HEK293T (cell line): ENCODE measurements at regions not wholly inside any gene's neighbourhood (a gene's known extent, or its start where the extent isn't known, plus 50 kb on each side); places are given as distances from the start of the nearest gene placed in this dataset.

ENCODE experiments used
- CTCF ChIA-PET: fragments of 350-600 bp; formaldehyde crosslinking; extraction: SDS; loops from one replicate; lab custom pipeline; 2021; ENCODE audit warnings: antibody characterized with exemption, inconsistent platforms; lab: Yijun Ruan, JAX
- POLR2A ChIA-PET: fragments of 350-600 bp; formaldehyde crosslinking; extraction: SDS; loops from one replicate; lab custom pipeline; 2020; ENCODE audit warnings: antibody characterized with exemption, inconsistent platforms; lab: Yijun Ruan, JAX
- DNase-seq: peaks from one replicate; pipeline ENCODE4 v3.0.0; 2012; ENCODE audit warnings: mixed read lengths; ENCODE audit errors: extremely low spot score
- ARNT ChIP-seq: fragments of 450-650 bp; IDR thresholded peaks from 2 replicates; pipeline ENCODE4 v1.6.1; 2017; ENCODE audit warnings: mild to moderate bottlenecking
- BHLHE40 ChIP-seq: fragments of 450-650 bp; IDR thresholded peaks from 2 replicates; pipeline ENCODE4 v1.6.1; 2016; ENCODE audit warnings: mild to moderate bottlenecking, moderate library complexity, borderline replicate concordance
- CTBP1 ChIP-seq: fragments of 450-650 bp; IDR thresholded peaks from 2 replicates; pipeline ENCODE4 v1.6.1; 2016; ENCODE audit warnings: borderline replicate concordance
- ELF4 ChIP-seq: fragments of 450-650 bp; IDR thresholded peaks from 2 replicates; pipeline ENCODE4 v1.6.1; 2017; ENCODE audit warnings: antibody characterized with exemption
- FOXA1 ChIP-seq: fragments of 450-650 bp; IDR thresholded peaks from 2 replicates; pipeline ENCODE4 v1.6.1; 2016; ENCODE audit warnings: mild to moderate bottlenecking
- FOXK2 ChIP-seq: fragments of 450-650 bp; IDR thresholded peaks from 2 replicates; pipeline ENCODE4 v1.6.1; 2016; ENCODE audit warnings: mild to moderate bottlenecking
- FOXM1 ChIP-seq: fragments of 450-650 bp; IDR thresholded peaks from 2 replicates; pipeline ENCODE4 v1.6.1; 2017; ENCODE audit warnings: mild to moderate bottlenecking, borderline replicate concordance
- HDGF ChIP-seq: fragments of 450-650 bp; IDR thresholded peaks from 2 replicates; pipeline ENCODE4 v1.6.1; 2017; ENCODE audit warnings: antibody characterized with exemption, borderline replicate concordance
- L3MBTL2 ChIP-seq: fragments of 450-650 bp; conservative IDR thresholded peaks from 2 replicates; pipeline ENCODE4 v1.6.1; 2016; ENCODE audit warnings: mild to moderate bottlenecking
- LEF1 ChIP-seq: fragments of 450-650 bp; IDR thresholded peaks from 2 replicates; pipeline ENCODE4 v1.6.1; 2017; ENCODE audit warnings: mild to moderate bottlenecking, borderline replicate concordance
- NFRKB ChIP-seq: fragments of 450-650 bp; IDR thresholded peaks from 2 replicates; pipeline ENCODE4 v1.6.1; 2016; ENCODE audit warnings: mild to moderate bottlenecking, moderate library complexity
- SP1 ChIP-seq: fragments of 450-650 bp; IDR thresholded peaks from 2 replicates; pipeline ENCODE4 v1.6.1; 2017
- SUZ12 ChIP-seq: fragments of 450-650 bp; IDR thresholded peaks from 2 replicates; pipeline ENCODE4 v1.6.1; 2016; ENCODE audit warnings: mild to moderate bottlenecking
- TARDBP ChIP-seq: fragments of 450-650 bp; IDR thresholded peaks from 2 replicates; pipeline ENCODE4 v1.6.1; 2016
- ZNF384 ChIP-seq: fragments of 450-650 bp; IDR thresholded peaks from 2 replicates; pipeline ENCODE4 v1.6.1; 2016
- TF ChIP-seq, protein P1 (sequence below): fragments of 450-650 bp; IDR thresholded peaks from 2 replicates; pipeline ENCODE4 v1.6.1; 2016

DNA sequence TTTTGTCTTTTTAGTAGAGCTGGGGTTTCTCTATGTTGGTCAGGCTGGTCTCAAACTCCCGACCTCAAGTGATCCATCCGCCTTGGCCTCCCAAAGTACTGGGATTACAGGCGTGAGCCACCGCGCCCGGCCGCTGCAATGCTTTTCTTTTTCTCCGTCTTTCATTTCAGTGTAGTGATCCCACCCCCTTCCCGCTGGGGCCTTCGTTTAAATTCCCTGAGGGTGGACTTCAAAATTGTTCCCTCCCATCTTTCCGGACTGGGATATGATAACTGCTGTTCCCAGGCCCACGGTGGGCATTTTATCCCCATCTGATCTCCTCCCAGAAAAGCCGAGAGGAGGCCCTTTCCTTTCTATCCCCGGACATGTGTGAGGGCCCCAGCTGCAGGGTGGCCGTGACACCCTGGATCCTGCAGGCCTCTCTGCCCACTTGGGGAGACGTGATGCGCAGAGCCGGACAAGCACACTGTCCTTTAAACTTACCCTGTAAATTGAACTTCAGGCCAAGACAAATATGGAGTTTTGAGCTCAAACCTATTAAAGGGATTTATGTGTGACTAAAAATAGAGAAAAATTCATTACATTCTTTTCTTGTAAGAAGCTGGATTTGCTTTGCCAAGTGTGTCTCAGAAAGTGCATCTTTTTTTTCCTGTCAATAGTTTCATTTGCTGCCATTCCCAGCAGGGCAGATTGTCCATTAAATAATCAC is 54.5 kb upstream of the AFF3 start:
- TF ChIP-seq NFRKB (no peak), TARDBP (no peak)
- POLR2A ChIA-PET = no interaction called here
- DNase-seq = no peak
- CTCF ChIA-PET = no interaction called here

DNA sequence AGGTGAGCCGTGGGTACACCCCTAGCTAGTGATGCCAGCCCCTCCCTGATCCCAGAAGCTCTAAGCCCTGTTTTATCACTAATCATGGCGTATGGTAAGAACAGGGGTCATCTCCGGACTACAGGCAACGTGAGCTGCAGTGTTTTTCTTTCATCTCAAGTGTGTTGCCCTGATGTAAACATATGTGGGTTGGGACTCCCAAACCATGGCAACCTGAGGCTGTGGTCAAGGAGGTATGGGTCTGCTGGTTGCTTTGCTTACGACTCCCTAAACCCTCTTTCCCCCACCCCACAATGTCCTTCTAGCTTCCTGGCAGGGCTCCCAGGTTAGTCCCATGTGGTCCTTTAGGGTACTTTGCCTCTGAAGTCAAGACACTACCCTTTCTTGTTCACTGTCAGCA is 53.6 kb upstream of the AFF3 start:
- DNase-seq = no peak
- CTCF ChIA-PET = no interaction called here
- POLR2A ChIA-PET = no interaction called here
- TF ChIP-seq SUZ12 (no peak), ZNF384 (no peak), NFRKB (no peak), TARDBP (no peak), L3MBTL2 (no peak), FOXK2 (no peak), SP1 (no peak), BHLHE40 (no peak)
- TF ChIP-seq, protein P1, sequence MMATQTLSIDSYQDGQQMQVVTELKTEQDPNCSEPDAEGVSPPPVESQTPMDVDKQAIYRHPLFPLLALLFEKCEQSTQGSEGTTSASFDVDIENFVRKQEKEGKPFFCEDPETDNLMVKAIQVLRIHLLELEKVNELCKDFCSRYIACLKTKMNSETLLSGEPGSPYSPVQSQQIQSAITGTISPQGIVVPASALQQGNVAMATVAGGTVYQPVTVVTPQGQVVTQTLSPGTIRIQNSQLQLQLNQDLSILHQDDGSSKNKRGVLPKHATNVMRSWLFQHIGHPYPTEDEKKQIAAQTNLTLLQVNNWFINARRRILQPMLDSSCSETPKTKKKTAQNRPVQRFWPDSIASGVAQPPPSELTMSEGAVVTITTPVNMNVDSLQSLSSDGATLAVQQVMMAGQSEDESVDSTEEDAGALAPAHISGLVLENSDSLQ = no peak

DNA sequence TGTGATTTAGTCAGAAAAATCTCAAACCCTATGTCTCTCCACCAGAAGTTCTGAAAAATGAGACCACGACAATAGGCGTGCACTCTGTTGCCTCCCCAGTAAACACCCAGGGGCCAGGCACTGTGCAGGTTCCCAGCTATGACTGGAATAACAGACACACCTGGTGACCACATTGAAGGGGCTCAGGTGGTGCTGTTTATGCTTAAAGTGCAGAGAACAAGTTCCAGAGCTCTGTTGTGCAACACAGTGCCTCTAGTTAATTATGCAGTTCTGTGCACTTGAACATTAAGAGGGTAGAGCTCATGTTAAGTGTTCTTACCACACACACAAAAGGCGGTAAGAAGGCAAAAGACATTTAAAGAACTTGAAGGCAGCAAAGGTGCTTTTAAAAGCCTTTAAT is 52.6 kb upstream of the AFF3 start:
- ChIA-PET CTCF (no interaction called here), POLR2A (no interaction called here)
- no peak for DNase-seq
- no peak for TF ChIP-seq ARNT
- TF ChIP-seq ZNF384 = no peak
- no peak for TF ChIP-seq NFRKB
- TF ChIP-seq SP1 = no peak
- TF ChIP-seq LEF1 = no peak
- TF ChIP-seq CTBP1 = no peak
- no peak for TF ChIP-seq FOXA1
- no peak for TF ChIP-seq TARDBP
- no peak for TF ChIP-seq HDGF
- TF ChIP-seq BHLHE40 = no peak
- TF ChIP-seq SUZ12 = no peak
- no peak for TF ChIP-seq L3MBTL2
- no peak for TF ChIP-seq FOXM1
- no peak for TF ChIP-seq ELF4
- TF ChIP-seq FOXK2 = no peak
- TF ChIP-seq, protein P1 = no peak

DNA sequence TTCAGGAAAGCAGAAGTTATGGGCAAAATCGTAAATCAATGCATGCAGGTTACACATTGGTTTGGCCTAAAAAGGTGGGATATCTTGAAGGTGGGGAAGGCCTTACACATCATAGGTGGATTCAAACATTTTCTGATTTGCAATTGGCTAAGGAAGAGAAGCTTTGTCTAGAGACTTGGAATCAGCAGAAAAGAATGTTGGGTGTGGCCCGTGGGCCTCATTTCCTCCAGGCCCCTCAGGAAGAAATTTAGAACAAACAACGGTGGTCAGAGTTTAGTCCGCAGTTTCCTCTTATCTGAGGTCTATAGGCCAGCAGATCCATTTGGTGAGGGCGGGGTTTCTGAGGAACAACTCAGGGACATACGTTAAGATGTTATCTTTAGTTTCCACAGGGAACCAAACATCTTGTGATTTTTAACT is 50.9 kb upstream of the AFF3 start:
- TF ChIP-seq TARDBP = no peak
- TF ChIP-seq FOXK2 = no peak
- no peak for TF ChIP-seq NFRKB
- no peak for TF ChIP-seq HDGF
- no peak for TF ChIP-seq CTBP1
- TF ChIP-seq L3MBTL2 = no peak
- TF ChIP-seq SP1 = no peak
- no peak for TF ChIP-seq BHLHE40
- no peak for TF ChIP-seq FOXA1
- no peak for TF ChIP-seq FOXM1
- no peak for TF ChIP-seq ZNF384
- no peak for TF ChIP-seq ARNT
- TF ChIP-seq LEF1 = no peak
- TF ChIP-seq ELF4 = no peak
- TF ChIP-seq SUZ12 = no peak
- TF ChIP-seq, protein P1 = no peak
- CTCF ChIA-PET = interaction anchor here (0.6 kb wide), 1 partner anchor 463 kb away, joined by 3 read pairs; no protein-coding TSS in a partner anchor
- no peak for DNase-seq
- POLR2A ChIA-PET = interaction anchor here (1.1 kb wide), 1 partner anchor 11 kb away, joined by 3 read pairs; no protein-coding TSS in a partner anchor

DNA sequence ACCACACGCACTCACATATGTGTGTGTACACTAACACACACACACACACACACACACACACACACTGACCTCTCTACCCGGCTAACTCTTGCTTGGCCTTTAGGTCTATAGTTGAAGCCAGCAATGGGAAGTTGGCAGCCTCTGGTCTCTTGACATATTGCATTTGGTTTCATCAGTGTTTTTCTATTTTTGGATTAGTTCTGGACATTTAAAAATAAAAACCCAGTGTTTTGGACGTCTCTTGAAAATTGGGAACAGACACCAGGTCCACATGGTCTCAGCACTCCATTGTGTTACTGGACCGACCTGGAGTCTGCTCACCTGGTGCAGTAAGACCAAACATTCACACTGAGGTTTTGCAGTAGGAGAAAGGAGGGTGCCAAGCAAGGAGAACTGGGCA is 50.4 kb upstream of the AFF3 start:
- no peak for DNase-seq
- ChIA-PET POLR2A (interaction anchor here (1.1 kb wide), 1 partner anchor 11 kb away, joined by 3 read pairs; no protein-coding TSS in a partner anchor), CTCF (no interaction called here)
- TF ChIP-seq SUZ12 (no peak), ARNT (no peak), L3MBTL2 (no peak), BHLHE40 (no peak), ZNF384 (no peak), FOXA1 (no peak), FOXK2 (no peak), FOXM1 (no peak), TARDBP (no peak), HDGF (no peak)
- TF ChIP-seq, protein P1 = no peak

DNA sequence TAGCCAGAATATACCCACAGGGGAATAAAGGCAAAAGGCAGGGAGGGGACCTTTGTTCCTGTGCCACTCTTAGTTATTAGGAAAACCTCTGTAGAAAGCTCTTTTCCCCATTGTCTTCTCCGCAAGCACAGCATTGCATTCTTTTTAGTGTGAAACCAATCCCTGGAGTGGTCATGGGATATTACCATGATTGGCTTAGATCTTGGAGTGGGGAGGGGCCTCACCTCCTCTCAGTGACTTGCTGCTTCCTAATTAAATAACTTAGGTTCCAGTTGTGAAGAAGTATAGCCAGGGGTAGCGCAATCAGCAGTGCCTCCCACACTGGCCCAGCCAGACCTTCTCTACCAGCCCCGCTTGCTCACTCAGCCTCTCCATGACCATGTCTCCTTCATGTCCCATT is 49.9 kb upstream of the AFF3 start:
- CTCF ChIA-PET = no interaction called here
- POLR2A ChIA-PET = interaction anchor here (1.1 to 1.2 kb wide), 2 partner anchors 10 to 14 kb away, joined by 3 read pairs; no protein-coding TSS in a partner anchor
- TF ChIP-seq L3MBTL2 (no peak), NFRKB (no peak), ARNT (no peak), ELF4 (no peak), LEF1 (no peak), FOXK2 (no peak), ZNF384 (no peak), FOXA1 (no peak), HDGF (no peak), FOXM1 (no peak), CTBP1 (no peak), SP1 (no peak), SUZ12 (no peak)
- TF ChIP-seq, protein P1 = no peak
- DNase-seq = no peak
